T-helper 2 cell (primary cell): ENCODE measurements at regions not wholly inside any gene's neighbourhood (a gene's known extent, or its start where the extent isn't known, plus 50 kb on each side); places are given as distances from the start of the nearest gene placed in this dataset.

ENCODE experiments used
- DNase-seq, 5 experiments: peaks; one replicate each; pipeline versions ENCODE4 v3.0.0 to v3.0.0-alpha.2; 2012 to 2022

GRCh38 chr5:8329773-8330172 is 460.8 kb downstream of the MTRR start:
- DNase-seq, result no peak

GRCh38 chr5:8332666-8333445 is 463.9 kb downstream of the MTRR start:
- DNase-seq, result no peak

DNA sequence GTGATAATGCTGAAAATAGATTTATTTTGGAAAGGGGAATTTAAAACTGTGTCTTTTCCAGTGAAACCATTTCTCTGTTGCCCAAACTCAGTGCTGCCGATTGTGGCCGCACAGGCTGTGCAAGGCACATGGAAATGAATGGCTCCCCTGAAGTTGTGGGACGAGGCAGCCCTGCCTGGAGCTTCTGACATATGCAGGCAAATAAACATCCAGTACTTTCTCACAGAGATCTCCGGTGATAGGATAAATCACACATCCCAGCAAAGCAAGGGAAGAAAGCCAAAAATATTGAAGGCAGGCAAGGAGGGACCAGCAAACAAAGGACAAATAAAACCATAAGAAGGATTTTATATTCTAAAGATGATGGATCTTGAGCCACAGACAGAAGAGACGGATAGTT is 464.5 kb downstream of the MTRR start:
- no peak for DNase-seq

- no peak for DNase-seq
These were observed 465.0 kb downstream of the MTRR start for GRCh38 chr5:8333977-8334376.

GRCh38 chr5:8340261-8340660 is 471.3 kb downstream of the MTRR start:
- DNase-seq, result no peak

GRCh38 chr5:8340739-8341344 is 471.9 kb downstream of the MTRR start:
- DNase-seq, result no peak

- DNase-seq, result no peak
These were observed 472.5 kb downstream of the MTRR start for GRCh38 chr5:8341406-8341805.

GRCh38 chr5:8347984-8348383 is 479.0 kb downstream of the MTRR start:
- DNase-seq, result no peak

GRCh38 chr5:8349855-8350254 is 480.9 kb downstream of the MTRR start:
- peak in 1 of 5 experiments; percentile 2 for DNase-seq

- DNase-seq, result no peak
These were observed 481.8 kb downstream of the MTRR start for GRCh38 chr5:8350644-8351339.

DNA sequence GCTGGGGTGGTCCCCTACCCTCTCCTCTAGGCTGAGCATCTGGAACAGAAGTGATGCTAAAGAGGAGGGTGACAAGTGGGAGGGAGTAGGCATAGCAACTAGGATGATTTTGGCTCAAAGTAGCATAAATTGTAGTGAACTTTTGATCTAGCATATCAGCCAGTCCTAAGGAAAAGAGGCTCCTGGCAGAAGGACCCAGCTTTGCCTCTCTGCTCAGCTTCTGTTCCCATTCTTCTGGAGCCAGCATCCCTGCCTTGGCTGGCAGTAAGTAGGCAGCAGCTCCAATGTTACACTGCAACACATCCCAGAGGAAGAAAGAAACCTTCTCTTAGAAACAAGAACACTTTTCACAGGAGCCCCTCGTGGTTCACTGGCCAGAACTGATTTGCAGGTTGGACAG is 487.0 kb downstream of the MTRR start:
- DNase-seq, result no peak

DNA sequence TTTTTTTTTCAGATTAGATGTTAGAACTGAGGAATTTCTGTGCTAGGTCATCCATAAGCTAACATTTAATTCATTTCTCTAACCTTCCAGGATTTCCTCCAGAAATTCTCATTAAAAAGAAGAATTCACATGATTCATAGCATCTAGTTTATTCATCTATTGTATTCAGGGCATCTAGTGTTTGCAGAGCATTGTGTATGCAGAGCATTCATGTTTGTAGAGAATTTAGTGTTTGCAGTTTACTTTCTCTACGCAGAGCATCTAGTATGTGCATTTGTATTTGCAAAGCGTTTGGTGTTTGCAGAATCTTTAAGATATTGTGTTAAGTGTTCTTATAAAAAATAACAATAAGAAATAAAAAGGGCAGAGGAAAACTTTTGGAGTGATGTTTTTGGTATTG is 491.1 kb downstream of the MTRR start:
- DNase-seq, result no peak

- DNase-seq, result no peak
These were observed 493.5 kb downstream of the MTRR start for GRCh38 chr5:8362495-8362894.

- DNase-seq, result no peak
These were observed 494.2 kb downstream of the MTRR start for GRCh38 chr5:8363138-8363537.

DNA sequence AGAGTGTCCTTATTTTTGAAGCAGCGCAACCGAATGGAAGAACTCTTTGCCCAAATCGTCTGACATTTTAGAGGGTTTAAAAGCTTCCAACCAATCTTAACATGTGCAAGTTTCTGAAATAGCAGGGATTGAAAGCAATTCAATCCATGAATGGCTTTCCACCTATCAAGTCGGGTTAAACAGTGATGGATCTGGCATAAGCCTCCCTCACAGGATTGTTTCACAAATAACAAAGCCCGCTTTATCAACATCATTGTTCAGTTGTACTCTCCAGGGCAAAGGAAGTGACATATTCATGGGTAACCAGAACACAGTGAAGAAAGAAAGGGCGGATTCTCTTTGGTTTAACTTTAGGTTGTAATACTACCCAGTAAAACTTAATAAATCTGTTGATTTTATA is 497.3 kb downstream of the MTRR start:
- no peak for DNase-seq

- no peak for DNase-seq
These were observed 507.5 kb downstream of the MTRR start for GRCh38 chr5:8376478-8376877.

DNA sequence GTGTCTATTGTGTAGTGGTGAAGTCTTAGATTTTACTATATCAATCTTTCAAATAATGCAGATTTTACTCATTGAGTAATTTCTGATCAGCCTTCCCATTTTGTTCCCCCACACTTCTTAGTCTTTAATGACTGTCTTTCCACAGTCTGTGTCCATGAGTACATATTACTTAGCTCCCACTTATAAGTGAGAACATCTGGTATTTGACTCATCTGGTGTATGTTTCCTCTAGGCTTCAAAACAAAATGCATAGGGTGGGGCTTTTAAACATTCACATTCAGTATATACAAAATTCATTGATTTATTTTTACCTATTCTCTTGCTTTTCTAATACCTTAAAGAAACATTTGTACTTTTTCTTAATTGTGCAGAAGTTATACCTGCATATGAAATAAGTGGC is 513.0 kb downstream of the MTRR start:
- no peak for DNase-seq

- no peak for DNase-seq
These were observed 513.5 kb downstream of the MTRR start for GRCh38 chr5:8382456-8382855.

DNA sequence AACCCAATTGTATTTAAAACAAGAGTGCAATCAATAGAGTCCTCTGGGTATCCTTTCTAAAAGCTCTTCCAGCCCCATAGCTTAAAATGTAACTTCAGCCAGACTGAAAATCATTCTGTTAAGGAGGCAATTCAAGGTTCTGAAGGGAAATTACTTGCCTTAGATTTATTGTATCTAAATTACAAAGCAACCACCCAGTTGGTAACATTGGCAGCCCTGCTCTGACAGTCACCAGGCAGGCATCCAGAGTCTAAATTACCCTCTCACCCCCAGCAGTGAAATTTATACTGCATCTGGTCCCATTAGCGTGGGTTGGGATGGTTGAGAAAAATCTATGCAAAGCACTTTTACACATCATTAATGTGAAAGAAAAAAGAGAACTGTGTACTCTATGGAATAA is 514.7 kb downstream of the MTRR start:
- no peak for DNase-seq

GRCh38 chr5:8386719-8387288 is 517.9 kb downstream of the MTRR start:
- no peak for DNase-seq

DNA sequence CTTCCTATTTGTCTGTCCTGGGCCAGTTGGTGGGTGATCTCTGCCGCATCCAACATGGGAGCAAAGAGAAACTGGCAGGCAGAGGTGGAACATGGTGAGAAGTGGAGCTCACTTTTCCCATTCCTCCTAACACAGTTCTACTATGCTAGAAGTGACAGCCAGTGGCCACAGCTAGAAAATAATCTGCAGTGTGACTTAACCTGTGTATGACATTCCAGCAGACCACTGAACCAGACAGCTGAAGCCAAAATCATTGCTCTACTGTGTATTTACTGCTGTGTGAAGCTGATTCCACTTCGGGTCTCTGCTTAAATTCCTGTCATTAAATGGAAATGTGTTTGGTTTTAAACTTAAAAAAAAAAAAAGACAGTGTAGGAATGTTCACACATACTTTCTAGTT is 523.0 kb downstream of the MTRR start:
- DNase-seq, result no peak

DNA sequence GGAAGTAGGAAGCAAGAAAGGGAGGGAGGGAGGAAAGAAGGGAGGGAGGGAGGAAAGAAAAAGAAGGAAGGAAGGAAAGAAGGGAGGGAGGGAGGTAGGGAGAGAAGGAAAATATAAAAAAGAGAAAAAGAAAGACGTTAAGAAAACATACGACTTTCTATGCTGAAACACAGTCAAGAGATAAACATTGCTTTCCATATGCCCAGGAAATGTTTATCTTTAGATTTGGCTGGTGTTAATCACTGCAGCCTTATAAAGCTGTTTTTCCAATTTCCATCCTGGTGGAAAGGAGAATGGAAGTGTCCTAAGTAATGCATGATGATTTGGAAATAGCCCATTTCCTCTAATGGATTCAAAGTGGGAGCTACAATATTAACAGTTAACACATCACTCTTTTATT is 524.3 kb downstream of the MTRR start:
- no peak for DNase-seq

DNA sequence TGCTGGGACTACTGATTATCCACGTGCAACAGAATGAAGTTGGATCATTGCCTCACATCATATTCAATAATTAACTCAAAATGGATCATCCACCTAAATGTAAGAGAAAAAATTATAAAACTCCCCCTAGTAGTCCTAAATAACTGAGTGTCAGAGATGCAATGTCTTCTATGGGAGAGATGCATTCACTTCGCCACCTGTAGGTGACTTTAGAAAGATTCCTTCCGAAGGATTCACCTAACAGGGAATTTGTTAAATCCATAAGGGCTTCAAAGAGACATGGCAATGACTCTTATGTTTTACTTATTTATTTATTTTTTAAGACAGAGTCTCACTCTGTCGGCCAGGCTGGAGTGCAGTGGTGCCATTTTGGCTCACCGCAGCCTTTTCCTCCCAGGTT is 526.0 kb downstream of the MTRR start:
- no peak for DNase-seq

- no peak for DNase-seq
These were observed 527.3 kb downstream of the MTRR start for GRCh38 chr5:8396246-8396645.
